ENCODE measurements at regions not wholly inside any gene's neighbourhood (a gene's known extent, or its start where the extent isn't known, plus 50 kb on each side); places are given as distances from the start of the nearest gene placed in this dataset.

DNA sequence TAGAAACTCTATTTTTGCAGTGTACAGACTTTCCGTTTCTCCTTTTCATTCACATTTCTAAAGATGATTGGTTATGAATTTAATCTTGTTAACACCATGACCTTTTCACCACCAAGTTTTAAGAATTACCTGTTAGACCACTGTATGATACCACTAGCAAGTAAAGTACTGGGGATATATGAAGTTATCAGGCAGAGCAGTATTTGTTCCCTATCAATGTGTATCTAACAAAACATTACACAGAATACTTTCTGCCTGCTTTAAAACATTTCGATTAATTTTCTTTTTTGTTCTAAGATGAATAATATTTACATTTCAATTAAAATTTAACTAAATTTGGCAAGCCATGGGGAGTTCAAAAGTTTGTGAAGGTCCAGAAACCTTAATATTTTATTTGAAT, 49.9 kb upstream of the AHR start:
- no peaks in the 10 kb centered on the region for H3K4me1 ChIP-seq (ENCODE audit: insufficient read depth, low read length)

More for the DNA sequence above, 49.9 kb upstream of the AHR start:
- H3K36me3 ChIP-seq (ENCODE audit: insufficient read depth, low read length), result no peaks in the 10 kb centered on the region
- H3K27ac ChIP-seq (ENCODE audit: low read depth, low read length), result no peak overlapping the region
- no peak overlapping the region for H3K4me3 ChIP-seq (ENCODE audit: low read depth in 1 of 2, low read length in 2 of 2)
- no peaks in the 10 kb centered on the region for H3K9me3 ChIP-seq (ENCODE audit: low read length)
- no peaks in the 10 kb centered on the region for H3K27me3 ChIP-seq (ENCODE audit: control insufficient read depth in 1 of 2, insufficient read depth in 2 of 2, low read length in 2 of 2)
- no peak overlapping the region for H3K9ac ChIP-seq (ENCODE audit: low read length)
